SH-SY5Y (cell line): ENCODE measurements at regions not wholly inside any gene's neighbourhood (a gene's known extent, or its start where the extent isn't known, plus 50 kb on each side); places are given as distances from the start of the nearest gene placed in this dataset.

ENCODE experiments used
- GATA2 ChIP-seq: IDR thresholded peaks from 2 replicates; pipeline ENCODE4 v1.6.1; 2011; ENCODE audit warnings: mild to moderate bottlenecking, low read depth, low read length
- GATA3 ChIP-seq: IDR thresholded peaks from 2 replicates; pipeline ENCODE4 v1.6.1; 2011; ENCODE audit warnings: low read depth, mild to moderate bottlenecking, low read length, moderate library complexity

- TF ChIP-seq GATA2 (no peak), GATA3 (no peak)
These were observed 72.6 kb upstream of the PAK5 start for GRCh38 chr20:9911519-9911918.
